ENCODE measurements at regions not wholly inside any gene's neighbourhood (a gene's known extent, or its start where the extent isn't known, plus 50 kb on each side); places are given as distances from the start of the nearest gene placed in this dataset.

DNA sequence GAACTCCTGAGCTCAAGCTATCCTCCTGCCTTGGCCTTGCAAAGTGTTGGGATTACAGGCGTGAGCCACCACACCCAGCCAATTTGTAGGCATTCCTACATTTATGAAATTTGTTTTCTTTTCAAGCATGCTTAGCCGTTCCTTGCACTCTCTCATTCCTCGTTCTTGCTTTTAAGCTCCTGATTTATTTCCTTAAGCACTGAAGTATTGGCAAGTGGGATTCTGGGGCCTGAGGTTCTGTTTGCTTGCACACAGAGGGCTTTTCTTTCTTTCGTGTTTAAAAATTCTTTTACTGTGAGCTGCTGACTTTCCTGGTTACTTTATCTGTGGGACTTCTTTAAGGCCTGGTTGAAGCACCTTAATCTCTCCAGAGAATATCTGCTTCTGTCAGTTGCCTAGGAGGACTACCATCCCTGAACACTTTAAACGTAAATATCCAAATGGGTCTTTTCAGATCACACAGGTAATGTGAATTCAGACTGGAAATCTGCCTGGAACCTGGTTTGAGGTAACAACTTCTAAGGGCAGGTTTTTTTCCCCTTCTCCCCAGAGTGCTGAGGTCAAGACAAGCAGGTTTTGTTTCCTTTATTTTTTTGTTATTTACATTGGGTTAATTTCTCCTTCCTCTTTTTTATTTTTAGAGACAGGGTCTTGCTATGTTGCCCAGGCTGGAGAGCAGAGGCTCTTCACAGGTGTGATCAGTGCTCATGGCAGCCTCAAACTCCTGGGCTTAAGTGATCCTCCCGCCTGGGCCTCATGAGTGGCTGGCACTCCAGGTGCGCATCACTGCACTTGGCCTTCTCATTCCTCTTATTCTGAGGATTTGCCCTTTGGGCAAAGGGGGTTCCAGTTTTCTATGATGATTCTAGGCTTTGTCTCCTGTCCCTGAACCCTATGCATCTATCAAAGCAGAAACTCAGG, 102.9 kb downstream of the PFKFB3 start:
- DNase-seq: no peak

DNA sequence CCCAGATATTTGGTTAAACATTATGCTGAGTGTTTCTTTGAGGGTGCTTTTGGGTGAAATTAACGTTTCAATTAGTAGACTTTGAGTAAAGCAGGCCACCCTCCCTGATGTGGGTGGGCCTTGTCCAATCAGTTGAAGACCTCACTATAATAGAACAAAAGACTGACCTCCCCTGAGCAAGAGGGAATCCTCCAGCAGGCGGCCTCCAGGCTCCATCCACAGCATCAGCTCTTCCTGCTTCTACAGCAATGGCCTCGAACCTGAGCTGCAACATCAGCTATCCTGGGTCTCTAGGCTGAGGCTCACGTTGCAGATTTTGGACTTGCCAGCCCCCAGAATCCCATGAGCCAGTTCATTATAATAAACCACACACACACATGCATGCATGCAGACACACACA, 104.2 kb downstream of the PFKFB3 start:
- no peak for DNase-seq

DNA sequence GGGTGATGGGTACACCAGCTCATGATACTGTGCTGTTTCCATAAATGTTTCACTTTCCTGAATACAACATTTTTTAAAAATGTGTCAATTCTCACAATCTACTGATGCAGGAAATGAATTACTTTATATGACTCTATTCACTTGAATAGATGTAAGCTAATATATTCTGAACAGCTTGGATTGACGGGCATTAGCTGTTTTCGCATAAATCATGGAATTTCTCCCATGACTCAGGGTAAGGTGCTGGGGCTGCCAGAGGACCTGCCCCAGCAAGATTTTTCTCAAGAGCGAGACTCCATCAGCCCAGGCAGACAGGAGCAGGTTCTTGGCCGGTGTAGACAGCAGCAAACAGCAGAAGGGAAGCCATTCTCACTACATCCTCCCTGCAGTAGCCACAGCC, 107.1 kb downstream of the PFKFB3 start:
- DNase-seq: no peak

DNA sequence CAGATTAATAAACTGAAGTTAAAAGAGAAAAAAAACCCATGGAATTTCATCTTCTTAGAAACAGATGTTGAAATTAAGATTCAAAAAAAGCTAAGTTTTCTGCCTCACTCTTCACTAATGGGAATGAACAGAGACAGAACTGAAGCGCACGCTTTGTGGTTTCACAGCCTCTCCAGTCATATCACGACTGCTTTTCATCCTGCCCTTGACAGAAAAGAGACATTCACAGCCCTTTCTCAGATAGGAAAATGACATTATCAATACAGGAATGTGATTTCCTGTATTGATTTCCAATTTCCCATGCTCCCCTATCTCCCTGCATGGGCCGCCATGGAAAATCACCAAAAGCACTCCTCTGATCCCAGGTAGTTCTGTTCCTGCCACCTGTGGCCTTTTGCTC, 108.2 kb downstream of the PFKFB3 start:
- DNase-seq: no peak

DNA sequence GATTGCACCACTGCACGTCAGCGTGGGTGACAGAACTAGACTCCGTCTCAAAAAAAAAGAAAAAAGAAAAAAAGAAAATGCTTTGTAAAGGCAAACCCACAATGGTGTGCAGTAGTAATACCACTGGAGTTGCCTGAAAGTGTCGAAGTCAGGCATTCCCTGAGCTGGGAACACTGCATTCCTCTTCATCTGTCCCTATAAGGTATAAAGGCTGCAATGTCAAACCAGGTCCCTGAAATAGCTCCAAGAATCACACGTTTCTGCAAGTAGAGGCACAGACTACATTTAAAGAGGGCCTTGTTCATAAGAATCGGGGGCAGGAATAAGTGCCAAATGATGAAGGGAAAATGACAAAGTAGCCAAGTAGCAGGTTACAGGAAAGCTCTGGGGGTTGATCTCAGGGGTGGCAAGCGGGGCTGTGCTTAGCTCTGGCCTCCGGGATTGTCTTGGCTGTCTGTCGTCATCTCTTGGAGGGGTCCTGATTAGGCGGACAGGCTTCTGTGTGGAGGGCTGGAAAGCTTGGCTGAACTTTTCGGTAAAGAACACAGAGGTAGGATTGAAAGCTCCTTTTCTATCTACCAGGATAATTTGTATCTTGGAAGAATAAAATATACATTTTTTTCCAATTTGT, 109.1 kb downstream of the PFKFB3 start:
- no peak for DNase-seq

DNA sequence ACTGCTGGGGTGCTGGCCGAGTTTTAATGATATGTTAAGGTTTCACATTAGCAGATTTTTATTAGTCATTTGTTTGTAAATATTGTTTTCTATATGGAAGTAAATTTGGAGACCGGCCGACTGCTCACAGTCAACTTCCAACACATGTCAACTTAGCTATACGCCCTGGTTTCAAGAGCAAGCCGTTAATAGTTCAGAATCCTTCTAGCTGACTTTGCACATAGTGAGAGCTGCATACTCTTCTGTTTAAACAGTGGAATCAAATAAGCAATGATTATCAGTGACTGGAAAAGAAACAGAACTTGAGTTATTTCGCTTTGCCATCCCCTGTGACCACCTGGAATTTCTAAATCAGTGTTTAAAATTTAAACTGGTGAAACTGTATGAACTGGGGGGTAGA, 109.9 kb downstream of the PFKFB3 start:
- DNase-seq: no peak

DNA sequence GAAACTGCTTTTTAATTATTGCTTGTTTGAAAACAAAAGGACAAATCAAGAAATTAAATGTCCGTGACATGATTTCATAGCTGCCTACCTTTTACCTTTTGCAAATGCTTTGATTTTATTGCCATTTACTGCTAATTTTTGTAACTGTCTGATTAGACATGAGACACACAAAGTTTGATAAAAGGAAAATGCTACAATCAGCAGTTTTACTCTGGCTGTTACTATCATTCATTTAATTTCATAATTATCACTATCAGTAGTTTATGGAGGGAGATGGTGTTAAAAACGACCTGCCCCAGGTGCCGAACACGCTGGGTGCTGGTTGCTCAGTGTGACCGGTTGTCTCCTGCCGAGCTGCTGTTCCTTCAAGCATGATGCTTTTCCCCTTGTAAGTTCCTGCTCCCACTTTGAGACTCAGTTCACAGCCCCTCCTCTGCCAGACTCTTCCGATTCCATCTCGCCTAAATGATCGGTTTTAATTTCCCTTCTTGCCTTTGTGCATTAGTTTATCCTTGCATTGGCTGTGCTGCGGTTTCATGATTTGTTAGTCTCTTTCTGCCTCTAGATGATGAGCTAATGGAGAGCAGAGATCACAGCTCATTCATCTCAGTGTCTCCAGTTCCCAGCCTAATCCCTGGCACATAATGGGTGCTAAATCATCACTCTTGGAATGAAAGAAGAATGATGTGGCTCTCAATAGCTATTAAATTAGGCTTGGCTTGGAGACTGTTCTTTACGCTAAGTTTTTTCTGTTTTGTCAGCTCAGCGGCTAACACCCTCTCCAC, 110.6 kb downstream of the PFKFB3 start:
- DNase-seq: peak in 1 of 3 donors; percentile 56

DNA sequence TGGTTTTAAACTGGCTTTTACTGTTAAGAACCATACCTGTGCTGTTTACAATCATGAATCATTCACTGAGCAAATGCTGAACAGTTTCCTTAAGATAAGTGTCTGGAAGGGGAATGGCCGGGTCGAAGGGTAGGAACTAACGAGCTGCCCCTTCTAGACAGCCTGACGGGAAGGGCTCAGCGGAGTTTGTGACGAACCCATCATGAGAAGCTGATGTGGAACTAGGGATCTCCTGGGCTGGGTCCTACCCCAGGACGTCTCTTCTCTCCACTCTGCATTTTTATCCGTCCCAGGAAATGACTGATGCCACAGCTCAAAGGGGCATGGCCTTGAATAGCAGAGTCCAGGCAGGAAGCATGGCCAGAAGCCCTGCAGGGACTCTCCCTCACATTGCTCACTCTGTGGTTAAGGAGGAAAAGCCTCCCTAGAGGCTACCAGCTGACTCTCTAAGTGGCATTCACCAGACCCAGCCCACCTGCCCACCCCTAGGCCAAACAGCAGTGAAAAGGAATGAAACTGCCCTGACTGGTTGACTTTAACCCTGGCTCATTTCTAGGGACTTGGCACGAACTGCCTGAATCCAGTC, 112.0 kb downstream of the PFKFB3 start:
- DNase-seq: no peak

DNA sequence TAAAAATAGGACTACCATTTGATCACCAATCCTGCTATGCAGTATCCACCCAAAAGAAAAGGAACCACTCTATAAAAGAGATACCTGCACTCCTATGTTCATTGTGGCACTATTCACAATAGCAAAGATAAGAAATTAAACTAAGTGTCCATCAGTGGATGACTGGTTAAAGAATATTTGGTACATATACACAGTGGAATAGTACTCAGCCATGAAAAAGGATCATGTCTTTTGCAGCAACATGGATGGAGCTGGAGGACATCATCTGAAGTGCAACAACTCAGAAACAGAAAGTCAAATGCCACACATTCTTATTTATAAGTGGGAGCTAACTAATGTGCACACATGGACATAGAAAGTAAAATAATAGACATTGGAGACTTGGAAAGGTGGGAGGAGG, 116.4 kb downstream of the PFKFB3 start:
- no peak for DNase-seq

DNA sequence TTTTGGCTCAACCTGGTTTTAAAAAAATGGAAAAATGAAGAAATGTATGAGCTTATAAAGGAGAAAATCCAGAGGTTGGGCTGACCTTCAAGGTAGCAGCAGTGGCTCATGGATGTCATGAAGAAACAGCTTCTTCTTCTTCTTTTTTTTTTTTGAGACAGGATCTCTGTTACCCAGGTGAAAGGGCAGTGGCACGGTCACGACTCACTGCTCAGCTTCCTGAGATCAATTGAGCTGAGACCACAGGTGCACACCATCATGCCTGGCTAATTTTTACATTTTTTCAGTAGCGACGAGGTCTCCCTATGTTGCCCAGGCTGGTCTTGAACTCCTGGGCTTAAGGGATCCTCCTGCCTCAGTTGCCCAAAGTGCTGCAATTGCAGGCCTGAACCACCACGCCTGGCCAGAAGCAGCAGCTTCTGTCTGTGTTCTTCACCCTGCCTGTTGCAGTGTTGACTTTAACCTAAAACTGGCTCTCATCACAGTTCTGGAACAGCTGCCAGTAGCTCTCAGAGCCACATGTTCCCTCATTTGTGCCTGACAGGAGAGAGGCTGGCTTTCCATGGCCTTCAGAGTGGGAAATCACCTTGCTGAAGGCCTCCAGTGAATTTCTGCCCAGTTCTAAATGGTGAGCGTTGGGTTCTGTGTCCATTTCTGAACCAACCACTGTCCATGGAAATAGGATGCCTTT, 117.7 kb downstream of the PFKFB3 start:
- no peak for DNase-seq

DNA sequence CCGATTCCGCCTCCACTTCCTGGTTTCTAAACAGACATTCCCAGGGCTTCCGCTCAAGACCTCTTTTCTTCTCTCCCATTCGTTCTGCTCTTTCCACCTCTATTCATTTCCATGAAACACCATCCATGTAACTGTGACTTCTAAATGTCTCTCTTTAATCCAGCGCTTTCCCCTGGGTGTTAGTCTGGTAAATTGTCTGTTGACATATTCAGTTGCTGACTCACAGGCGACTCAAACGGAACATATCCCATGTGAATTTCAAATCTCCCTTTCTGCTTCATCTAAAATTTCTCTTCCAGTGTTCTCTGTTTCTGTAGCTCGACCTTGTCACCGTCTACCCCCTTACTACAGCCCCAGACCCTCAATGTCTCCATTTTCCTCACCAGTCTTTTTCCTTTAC, 119.1 kb downstream of the PFKFB3 start:
- no peak for DNase-seq

DNA sequence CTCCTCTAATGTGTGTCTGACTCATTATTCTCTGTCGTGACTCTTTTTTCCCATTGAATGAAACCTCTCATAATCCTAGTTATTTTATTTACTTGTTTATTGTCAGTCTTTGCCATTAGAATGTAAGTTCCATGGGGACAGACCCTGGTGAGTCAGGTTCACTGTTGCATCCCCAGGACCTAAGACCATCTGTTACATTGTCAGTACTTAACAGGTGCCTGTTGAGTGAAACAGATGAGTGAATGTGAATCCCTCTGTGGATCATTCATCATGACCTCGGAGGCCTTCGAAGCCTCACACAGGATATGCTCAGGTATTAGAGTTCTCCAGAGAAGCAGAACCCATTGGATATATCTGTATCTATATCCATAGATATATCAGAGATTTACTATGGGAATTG, 120.1 kb downstream of the PFKFB3 start:
- no peak for DNase-seq

DNA sequence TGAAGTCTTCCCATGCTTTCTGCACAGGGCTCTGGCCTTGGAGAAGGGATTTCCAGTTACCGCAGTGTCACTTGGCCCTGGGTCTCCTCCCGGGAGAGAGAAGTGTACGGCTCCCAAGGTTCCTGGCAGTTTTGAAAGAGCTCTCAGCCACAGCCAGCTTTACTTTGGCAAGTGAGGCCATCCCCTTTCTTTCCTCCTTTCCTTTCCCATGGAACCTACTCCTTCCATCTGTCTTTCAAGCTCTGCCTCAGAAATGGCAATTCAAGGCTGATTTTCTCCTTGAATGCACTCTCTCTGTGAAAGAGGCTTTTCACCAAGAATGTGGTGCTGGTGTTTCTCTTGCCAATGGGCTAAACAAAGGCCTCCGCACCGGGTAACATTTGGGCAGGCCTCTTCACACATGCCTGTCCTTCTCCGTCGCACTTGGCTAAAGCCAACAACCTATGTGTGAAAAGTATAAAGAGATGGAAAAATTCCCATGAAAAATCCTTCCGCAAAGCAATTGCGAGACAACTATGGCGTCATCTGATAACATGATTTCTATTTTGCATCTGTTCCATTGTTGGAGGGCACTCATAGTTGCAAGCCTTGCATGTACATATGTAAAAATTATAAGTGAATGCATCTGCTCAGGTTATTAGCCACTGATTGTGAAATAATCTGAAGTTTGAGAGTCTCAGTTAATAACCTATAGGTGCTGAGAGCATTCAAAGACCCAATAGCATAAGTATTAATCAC, 125.4 kb downstream of the PFKFB3 start:
- no peak for DNase-seq

DNA sequence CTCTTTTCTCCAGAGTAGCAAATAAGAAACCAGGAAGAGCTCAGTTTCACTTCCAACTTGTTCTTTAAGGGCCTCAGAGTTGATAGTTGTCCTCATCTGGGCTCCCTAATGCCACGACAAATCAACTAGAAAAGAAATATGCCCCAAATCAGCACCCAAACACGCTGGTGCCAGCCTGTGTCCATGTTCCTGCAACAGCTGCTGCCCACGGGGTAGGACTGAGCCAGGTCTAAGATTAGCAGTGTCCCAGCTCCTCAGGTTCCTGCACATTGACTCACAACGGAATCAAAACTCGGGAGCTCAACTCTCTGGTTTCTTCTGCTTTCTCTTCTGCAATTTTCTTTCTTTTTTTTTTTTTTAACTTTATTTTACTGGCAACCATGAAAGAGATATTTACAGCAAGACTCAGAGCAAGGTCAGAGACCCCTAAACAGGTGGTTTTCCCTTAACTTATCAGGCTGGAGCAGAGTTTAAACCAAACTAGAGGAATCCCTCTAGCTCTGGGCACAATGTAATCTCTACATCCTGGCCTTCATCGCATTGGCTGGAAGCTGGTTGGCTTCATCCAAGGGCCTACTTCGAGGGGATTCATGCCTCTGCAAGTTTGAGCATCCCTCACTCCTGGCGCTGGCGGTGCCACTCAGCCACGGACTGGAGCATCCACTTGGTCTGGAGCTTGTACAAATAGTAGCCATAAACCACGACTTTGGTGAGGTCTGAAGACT, 126.1 kb downstream of the PFKFB3 start:
- peak in 1 of 3 donors; percentile 33 for DNase-seq

DNA sequence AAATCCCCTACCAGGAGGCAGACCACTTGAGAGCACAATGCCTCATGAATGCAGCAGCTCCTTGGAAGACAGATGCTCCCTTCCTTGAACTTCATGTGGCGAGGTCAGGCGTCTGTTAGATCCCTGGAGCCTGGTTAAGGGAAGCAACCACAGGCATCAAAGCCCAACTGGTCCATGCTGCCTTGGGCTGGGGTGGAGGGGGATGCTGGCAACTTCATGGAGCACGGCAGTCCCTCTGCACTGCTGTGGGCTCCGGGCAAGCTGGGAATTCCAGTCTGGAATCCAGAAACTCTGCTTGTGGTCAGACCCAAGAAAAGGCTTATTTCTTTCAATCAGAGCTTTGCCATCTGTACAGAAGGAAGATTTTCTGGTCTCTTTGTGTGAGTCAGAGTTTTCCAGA, 130.4 kb downstream of the PFKFB3 start:
- DNase-seq: no peak

DNA sequence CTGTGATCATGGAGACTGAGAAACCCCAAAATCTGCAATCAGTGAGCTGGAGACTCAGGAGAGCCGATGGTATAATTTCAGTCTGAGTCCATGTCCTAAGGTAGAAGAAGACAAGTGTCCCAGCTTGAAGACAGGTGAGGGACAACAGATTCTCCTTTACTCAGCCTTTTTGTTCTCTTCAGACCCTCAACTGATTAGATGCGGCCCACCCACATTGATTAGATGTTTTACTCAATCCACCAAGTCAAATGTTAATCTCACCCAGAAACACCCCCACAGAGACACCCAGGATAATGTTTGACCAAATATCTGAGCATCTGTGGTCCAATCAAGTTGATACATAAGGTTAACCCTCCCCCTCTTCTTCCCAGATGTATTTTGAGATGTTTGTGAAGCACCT, 131.2 kb downstream of the PFKFB3 start:
- no peak for DNase-seq

DNA sequence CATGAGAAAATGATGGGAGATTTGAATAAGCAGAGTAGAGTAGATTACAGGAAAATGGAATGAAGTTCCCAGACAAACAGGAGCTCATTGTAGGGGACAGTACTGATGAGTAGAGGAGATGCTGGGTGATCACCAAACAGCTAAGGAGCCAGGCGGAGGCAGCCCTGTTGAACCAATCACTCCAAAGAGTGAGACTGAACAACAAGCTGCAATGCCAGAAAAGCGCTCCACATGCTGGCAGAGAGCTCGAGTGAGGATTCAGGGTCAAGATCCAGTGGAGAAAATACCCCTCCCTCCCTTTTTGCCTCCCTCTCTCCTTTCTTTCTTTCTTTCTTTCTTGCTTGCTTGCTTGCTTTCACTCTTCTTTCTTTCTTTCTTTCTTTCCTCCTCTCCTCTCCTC, 133.3 kb downstream of the PFKFB3 start:
- DNase-seq: no peak

DNA sequence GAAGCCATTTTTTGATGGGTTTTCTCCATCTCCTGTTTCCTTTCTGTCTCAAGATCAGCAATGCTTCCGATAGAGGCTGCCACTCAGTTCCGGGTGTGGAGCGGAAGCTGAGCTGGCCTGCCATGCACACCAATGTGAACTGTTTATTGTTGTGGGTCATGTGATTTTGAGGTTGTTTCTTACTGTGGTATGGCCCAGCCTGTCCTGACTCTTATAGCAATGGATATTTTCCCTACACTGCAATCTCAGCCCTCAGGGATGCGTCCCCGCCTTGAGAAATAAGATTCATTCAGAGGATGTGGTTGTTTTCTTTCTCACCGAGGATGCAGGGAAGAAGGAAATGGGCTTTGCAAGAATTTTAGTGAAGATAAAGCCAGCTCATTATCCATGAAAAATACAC, 134.7 kb downstream of the PFKFB3 start:
- no peak for DNase-seq

DNA sequence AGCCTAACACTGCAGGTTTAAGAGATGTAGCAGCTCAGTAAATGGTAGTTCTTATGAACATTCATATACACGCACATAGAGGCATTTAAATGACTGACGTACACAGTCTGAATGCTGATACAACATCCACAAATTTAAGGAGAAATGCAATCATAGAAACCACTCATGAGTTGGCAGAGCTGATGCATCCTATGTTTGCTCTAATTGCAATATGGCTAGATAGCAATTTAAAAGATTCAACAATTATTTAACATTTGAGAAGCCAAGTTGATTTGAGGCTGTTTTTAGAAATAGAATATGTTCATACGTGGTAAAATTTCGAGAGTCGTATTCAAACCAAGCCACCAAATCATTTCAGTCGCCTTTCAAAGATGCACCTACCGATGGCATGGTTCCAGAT, 135.6 kb downstream of the PFKFB3 start:
- no peak for DNase-seq

DNA sequence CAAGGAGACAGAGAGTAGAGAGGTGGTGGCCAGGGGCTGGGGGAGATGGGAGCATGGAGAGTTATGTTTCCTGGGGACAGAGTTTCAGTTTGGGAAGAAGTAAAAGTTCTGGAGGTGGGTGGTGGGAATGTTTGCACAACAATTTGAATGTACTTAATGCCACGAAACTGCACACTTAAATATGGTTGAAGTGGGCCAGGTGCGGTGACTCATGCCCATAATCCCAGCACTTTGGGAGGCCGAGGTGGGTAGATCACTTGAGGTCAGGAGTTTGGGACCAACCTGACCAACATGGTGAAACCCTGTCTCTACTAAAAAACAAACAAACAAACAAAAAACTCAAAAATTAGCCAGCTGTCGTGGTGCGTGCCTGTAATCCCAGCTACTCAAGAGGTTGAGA, 137.2 kb downstream of the PFKFB3 start:
- DNase-seq: no peak
